Activated T-cell treated with anti-CD3 and anti-CD28 coated beads, Interleukin-2, amount 50 U/mL, for 72 hours (primary cell): ENCODE measurements at regions not wholly inside any gene's neighbourhood (a gene's known extent, or its start where the extent isn't known, plus 50 kb on each side); places are given as distances from the start of the nearest gene placed in this dataset.

Experiments used
- ATAC-seq, 2 donors: fragments of 150-1000 bp; cut with Tn5 transposase; replicated peaks in 1 of 2; 2 replicates each; pipeline ENCODE4 v1.10.0; 2021; ENCODE audit warnings: moderate library complexity in 2 of 2, mild to moderate bottlenecking in 1 of 2
- DNase-seq, 2 donors: peaks; one replicate each; pipeline ENCODE4 v3.0.0; 2021 to 2022; ENCODE audit warnings: mixed read lengths in 1 of 2
- H3K27ac Mint-ChIP-seq: one replicate; pipeline ENCODE4 v1.8.0; 2022; ENCODE audit warnings: mild to moderate bottlenecking, moderate library complexity, mixed read lengths
- H3K27me3 Mint-ChIP-seq: one replicate; pipeline ENCODE4 v1.8.0; 2022; ENCODE audit warnings: low read depth, mixed read lengths
- H3K36me3 Mint-ChIP-seq, 2 donors: one replicate each; pipeline ENCODE4 v1.8.0; 2022; ENCODE audit warnings: mixed read lengths in 2 of 2, mild to moderate bottlenecking in 1 of 2; ENCODE audit not compliant: insufficient read depth in 2 of 2
- H3K4me1 Mint-ChIP-seq: one replicate; pipeline ENCODE4 v1.8.0; 2022; ENCODE audit warnings: low read depth, mixed read lengths
- H3K4me3 Mint-ChIP-seq, 2 donors: one replicate each; pipeline ENCODE4 v1.8.0; 2022; ENCODE audit warnings: mild to moderate bottlenecking in 2 of 2, mixed read lengths in 2 of 2, moderate library complexity in 2 of 2
- H3K9me3 Mint-ChIP-seq, 2 donors: one replicate each; pipeline ENCODE4 v1.8.0; 2022; ENCODE audit warnings: mixed read lengths in 2 of 2

DNA sequence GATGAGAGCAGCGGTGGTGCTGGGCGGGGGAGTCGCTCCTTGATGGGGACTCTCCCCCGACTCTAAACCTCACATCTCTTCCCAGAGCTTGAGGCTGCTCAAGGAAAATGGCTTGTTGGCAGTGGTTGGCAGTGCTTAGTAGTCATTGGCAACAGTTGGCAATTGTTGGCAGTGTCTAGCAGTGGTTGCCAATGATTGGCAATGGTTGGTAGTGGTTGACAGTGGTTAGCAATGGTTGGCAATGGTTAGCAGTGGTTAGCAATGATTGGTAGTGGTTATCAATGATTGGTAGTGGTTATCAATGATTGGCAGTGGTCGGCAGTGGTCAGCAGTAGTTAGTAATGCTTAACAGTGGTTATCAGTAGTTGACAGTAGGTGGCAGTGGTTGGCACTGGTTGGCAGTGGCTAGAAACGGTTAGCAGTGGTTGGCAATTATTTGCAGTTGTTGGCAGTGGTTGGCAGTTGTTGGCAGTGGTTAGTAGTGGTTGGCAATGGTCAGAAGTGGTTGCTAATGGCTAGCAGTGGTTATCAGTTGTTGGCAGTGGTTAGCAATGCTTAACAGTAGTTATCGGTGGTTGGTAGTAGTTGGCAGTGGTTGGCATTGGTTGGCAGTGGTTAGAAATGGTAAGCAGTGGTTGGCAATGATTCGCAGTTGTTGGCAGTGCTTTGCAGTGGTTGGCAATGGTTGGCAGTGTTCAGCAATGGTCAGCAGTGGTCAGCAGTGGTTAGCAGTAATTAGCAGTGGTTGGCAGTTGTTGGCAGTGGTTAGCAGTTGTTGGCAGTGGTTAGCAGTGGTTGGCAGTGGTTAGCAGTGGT is 85.4 kb upstream of the OTOS start:
- H3K9me3 Mint-ChIP-seq: peaks cover 7 to 10% of the 10 kb centered on the region in 2 donors
- no peak for DNase-seq
- no peaks in the 10 kb centered on the region for H3K4me1 Mint-ChIP-seq
- no peak for ATAC-seq
- H3K27ac Mint-ChIP-seq: no peak overlapping the region
- H3K4me3 Mint-ChIP-seq: no peak overlapping the region
- peaks cover 37% of the 10 kb centered on the region for H3K27me3 Mint-ChIP-seq
- peaks cover 4 to 7% of the 10 kb centered on the region in 2 donors for H3K36me3 Mint-ChIP-seq

- peaks cover 7 to 10% of the 10 kb centered on the region in 2 donors for H3K9me3 Mint-ChIP-seq
These were observed 86.4 kb upstream of the OTOS start for GRCh38 chr2:240226672-240227537.

GRCh38 chr2:240227538-240228428 is 87.3 kb upstream of the OTOS start:
- ATAC-seq: no peak
- Mint-ChIP-seq H3K9me3 (peaks cover 7 to 10% of the 10 kb centered on the region in 2 donors), H3K27me3 (peaks cover 27% of the 10 kb centered on the region), H3K27ac (no peak overlapping the region), H3K4me1 (no peaks in the 10 kb centered on the region), H3K36me3 (peaks cover 4 to 7% of the 10 kb centered on the region in 2 donors), H3K4me3 (no peak overlapping the region)
- no peak for DNase-seq

More at GRCh38 chr2:240226672-240227537, 86.4 kb upstream of the OTOS start:
- Mint-ChIP-seq H3K36me3 (peaks cover 4 to 7% of the 10 kb centered on the region in 2 donors), H3K4me3 (no peak overlapping the region), H3K27me3 (peaks cover 35% of the 10 kb centered on the region), H3K27ac (no peak overlapping the region), H3K4me1 (no peaks in the 10 kb centered on the region)
- no peak for ATAC-seq
- DNase-seq: no peak

- H3K36me3 Mint-ChIP-seq: peaks cover 4 to 7% of the 10 kb centered on the region in 2 donors
- H3K9me3 Mint-ChIP-seq: peaks cover 7 to 10% of the 10 kb centered on the region in 2 donors
- H3K4me1 Mint-ChIP-seq: no peaks in the 10 kb centered on the region
- H3K27ac Mint-ChIP-seq: no peak overlapping the region
- peaks cover 15% of the 10 kb centered on the region for H3K27me3 Mint-ChIP-seq
- ATAC-seq: no peak
- DNase-seq: no peak
- no peak overlapping the region for H3K4me3 Mint-ChIP-seq
These were observed 88.5 kb upstream of the OTOS start for GRCh38 chr2:240229005-240229404.

- peaks cover 7 to 10% of the 10 kb centered on the region in 2 donors for H3K9me3 Mint-ChIP-seq
- no peak for ATAC-seq
- peaks cover 4 to 7% of the 10 kb centered on the region in 2 donors for H3K36me3 Mint-ChIP-seq
- H3K27ac Mint-ChIP-seq: no peak overlapping the region
- H3K4me3 Mint-ChIP-seq: no peak overlapping the region
- H3K4me1 Mint-ChIP-seq: no peaks in the 10 kb centered on the region
- no peak for DNase-seq
- peaks cover 15% of the 10 kb centered on the region for H3K27me3 Mint-ChIP-seq
These were observed 89.3 kb upstream of the OTOS start for GRCh38 chr2:240229603-240230235.

DNA sequence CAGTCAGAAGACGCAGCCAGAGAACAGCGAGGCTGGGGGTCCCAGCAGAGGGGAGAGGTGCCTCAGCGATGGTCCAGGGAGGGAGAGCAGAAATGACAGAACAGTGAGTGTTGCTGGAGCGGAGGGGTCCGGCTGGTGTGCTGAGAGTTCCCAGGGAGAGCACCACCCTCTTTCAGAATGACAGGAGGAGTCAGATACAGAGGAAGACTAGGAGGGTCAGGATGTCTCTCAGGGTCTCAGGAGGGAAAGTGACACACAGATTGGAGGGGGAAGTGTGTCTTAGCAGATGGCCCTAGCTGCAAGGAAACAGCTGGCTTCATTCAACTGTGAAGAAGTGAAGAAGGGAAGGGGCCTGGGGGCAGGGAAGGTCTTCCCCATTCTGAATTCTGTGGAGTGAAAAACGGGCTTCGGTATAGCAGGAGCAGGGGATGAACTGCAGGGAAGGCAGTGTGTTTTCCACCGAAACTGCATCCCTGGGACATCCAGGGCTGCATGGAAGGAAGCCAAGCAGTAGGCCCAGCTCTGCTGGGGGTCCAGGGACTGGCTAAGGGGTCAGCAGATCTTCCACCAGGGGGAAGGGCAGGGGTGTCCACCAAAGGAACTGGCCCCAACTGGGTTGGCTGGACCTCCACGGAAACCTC is 90.0 kb upstream of the OTOS start:
- no peaks in the 10 kb centered on the region for H3K4me1 Mint-ChIP-seq
- H3K27ac Mint-ChIP-seq: no peak overlapping the region
- H3K9me3 Mint-ChIP-seq: peaks cover 7 to 10% of the 10 kb centered on the region in 2 donors
- no peak overlapping the region for H3K4me3 Mint-ChIP-seq
- DNase-seq: no peak
- no peak for ATAC-seq
- H3K36me3 Mint-ChIP-seq: peaks cover 4 to 7% of the 10 kb centered on the region in 2 donors
- H3K27me3 Mint-ChIP-seq: peaks cover 13% of the 10 kb centered on the region

DNA sequence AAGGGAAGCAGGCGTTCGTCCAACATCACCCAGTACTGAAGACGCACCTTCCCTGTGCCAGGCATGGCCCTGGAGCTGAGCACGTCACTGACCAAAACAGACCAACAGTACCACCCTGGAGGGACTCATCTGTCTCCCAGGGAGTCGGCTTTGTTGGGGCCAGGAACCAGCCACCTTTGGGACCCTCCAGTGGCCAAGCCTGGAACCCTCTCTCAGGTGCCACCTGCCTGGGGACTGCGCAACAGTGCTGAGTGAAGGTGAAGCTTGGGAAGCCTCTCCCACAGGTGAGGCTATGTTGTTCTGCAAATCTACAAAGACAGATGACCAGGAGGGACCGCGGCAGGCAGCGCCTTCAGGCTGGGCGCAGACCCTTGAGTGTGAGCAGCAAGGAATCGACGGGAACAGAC is 91.4 kb upstream of the OTOS start:
- Mint-ChIP-seq H3K27me3 (peaks cover 13% of the 10 kb centered on the region), H3K4me3 (no peak overlapping the region), H3K36me3 (peaks cover 4 to 7% of the 10 kb centered on the region in 2 donors), H3K9me3 (peaks cover 7 to 10% of the 10 kb centered on the region in 2 donors), H3K4me1 (no peaks in the 10 kb centered on the region), H3K27ac (no peak overlapping the region)
- ATAC-seq: no peak
- no peak for DNase-seq

DNA sequence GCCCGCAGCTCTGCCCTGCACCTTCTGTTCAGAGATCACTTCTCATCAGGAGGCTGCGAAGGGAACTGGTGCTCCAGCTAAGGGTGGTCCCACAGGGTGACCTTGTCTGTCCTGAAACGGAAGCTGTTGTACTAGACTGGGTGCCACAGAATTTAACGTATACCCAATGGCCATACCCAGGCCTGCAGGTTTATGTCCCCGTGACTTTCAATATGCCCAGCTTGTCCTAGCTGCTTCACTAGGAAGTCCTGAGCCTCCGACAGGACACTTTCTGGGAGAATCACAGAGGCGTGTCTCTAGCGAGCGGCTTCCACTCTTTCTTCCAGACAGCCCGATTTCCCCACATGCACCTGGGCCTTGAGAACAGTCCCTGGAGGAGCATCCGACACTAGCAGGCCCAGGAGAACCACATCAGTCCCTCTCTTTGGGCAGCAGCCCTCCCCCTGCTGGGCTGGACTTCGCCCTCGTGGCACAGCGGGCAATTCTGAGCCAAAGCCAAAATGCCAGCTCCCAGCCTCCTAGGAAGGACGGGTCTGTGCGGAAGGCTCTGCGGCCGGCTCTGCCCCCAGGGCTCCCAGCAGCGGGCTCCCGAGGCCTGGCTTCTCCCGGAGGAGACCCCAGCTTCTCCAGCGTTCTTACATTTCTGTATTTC is 91.9 kb upstream of the OTOS start:
- H3K36me3 Mint-ChIP-seq: peaks cover 4 to 7% of the 10 kb centered on the region in 2 donors
- H3K27me3 Mint-ChIP-seq: peaks cover 14% of the 10 kb centered on the region
- peaks cover 7 to 10% of the 10 kb centered on the region in 2 donors for H3K9me3 Mint-ChIP-seq
- H3K4me3 Mint-ChIP-seq: no peak overlapping the region
- H3K27ac Mint-ChIP-seq: no peak overlapping the region
- DNase-seq: no peak
- H3K4me1 Mint-ChIP-seq: no peaks in the 10 kb centered on the region
- ATAC-seq: no peak

DNA sequence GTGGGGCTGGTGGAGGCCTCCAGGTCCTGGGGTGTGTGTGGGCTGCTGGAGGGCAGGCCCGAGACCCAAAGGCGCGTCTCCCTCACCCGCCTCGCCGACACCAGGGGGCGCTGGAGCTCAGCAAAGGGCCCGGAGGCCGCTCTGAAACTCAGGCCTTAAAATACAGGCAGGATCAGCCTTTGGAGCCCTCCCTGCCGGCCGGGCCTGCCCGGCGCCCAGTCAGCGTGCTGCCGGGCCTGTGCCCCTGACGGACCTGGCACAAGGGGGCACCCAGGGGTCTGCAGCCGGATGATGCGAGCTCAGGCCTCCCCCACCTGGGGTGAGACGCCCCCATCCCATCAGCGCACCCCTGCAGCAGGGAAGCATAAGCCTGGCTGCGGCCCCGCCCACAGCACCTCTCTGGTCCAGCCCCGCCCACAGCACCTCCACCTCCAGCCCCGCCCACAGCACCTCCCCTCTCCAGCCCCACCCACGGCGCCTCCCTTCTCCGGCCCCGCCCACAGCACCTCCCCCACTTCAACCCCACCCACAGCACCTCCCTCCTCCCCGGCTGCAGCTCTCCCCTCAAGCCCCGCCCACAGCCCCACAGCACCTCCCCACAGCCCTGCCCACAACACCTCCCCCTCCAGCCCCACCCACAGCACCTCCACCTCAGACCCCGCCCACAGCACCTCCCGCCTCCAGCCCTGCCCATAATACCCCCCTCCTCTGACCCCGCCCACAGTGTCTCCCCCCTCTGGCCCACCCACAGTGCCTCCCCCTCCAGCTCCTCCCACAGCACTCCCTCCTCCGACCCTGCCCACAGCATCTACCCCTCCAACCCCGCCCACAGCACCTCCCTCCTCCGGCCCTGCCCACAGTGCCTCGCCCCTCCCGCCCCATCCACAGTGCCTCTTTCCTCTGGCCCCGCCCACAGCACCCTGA is 92.8 kb upstream of the OTOS start:
- H3K4me3 Mint-ChIP-seq: peak overlapping the region; percentile 10 to 18
- H3K36me3 Mint-ChIP-seq: peaks cover 3 to 7% of the 10 kb centered on the region in 2 donors
- H3K9me3 Mint-ChIP-seq: peaks cover 7 to 10% of the 10 kb centered on the region in 2 donors
- ATAC-seq (peak; percentile 73 to 74), DNase-seq (peak; percentile 76 to 85)
- H3K27me3 Mint-ChIP-seq: peaks cover 22% of the 10 kb centered on the region
- no peak overlapping the region for H3K27ac Mint-ChIP-seq
- no peaks in the 10 kb centered on the region for H3K4me1 Mint-ChIP-seq

GRCh38 chr2:240233885-240234502 is 93.5 kb upstream of the OTOS start:
- Mint-ChIP-seq H3K27me3 (peaks cover 30% of the 10 kb centered on the region), H3K36me3 (peaks cover 0 to 2% of the 10 kb centered on the region in 2 donors), H3K4me1 (no peaks in the 10 kb centered on the region), H3K9me3 (peaks cover 4 to 7% of the 10 kb centered on the region in 2 donors), H3K27ac (no peak overlapping the region), H3K4me3 (peak overlapping the region in 1 of 2 donors; percentile 34)
- DNase-seq (no peak), ATAC-seq (peak in 1 of 2 donors; percentile 5)
